ENCODE measurements at regions not wholly inside any gene's neighbourhood (a gene's known extent, or its start where the extent isn't known, plus 50 kb on each side); places are given as distances from the start of the nearest gene placed in this dataset.

DNA sequence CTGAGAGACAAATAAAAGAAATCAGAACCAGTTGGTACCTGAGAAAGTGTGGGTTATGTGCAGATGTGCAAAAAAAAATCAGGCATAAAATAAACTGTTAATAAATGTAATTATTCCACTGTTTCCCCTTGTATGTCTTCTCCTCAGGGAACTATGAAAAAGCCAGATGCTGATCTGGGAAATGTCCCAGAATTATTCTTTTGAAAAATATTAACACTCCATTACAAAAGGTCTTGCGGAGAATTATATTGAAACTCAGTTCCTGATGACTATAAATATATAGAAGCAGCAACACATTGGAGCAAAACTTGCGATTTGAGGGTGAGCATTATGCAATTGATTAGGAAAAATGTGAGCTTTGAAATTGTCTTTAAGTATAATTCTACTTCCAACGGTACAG is 433.3 kb upstream of the KLF12 start:
- H3K36me3 ChIP-seq (ENCODE audit: low read length), result no peaks in the 10 kb centered on the region
- no peaks in the 10 kb centered on the region for H3K9me3 ChIP-seq (ENCODE audit: insufficient read depth, low read length)
- no peak overlapping the region for H3K27ac ChIP-seq (ENCODE audit: low read depth, low read length)
- no peak overlapping the region for H3K4me2 ChIP-seq (ENCODE audit: low read depth, low read length, poor library complexity, severe bottlenecking)
- no peaks in the 10 kb centered on the region for H3K79me2 ChIP-seq (ENCODE audit: insufficient read depth, low read length)
- H3F3A ChIP-seq (ENCODE audit: insufficient read depth), result no peaks in the 10 kb centered on the region
- H3K9me2 ChIP-seq (replicated peaks; ENCODE audit: insufficient read depth, low read length), result 0 out of 2 replicates have a peak, but pooled peaks cover 3% of the 10 kb centered on the region
- H3K27me3 ChIP-seq (ENCODE audit: low read length), result no peaks in the 10 kb centered on the region
- TF ChIP-seq EZH2phosphoT487 (conservative IDR thresholded peaks at IDR 0.05; ENCODE audit: low read length), result no peak
- TF ChIP-seq, protein P1, sequence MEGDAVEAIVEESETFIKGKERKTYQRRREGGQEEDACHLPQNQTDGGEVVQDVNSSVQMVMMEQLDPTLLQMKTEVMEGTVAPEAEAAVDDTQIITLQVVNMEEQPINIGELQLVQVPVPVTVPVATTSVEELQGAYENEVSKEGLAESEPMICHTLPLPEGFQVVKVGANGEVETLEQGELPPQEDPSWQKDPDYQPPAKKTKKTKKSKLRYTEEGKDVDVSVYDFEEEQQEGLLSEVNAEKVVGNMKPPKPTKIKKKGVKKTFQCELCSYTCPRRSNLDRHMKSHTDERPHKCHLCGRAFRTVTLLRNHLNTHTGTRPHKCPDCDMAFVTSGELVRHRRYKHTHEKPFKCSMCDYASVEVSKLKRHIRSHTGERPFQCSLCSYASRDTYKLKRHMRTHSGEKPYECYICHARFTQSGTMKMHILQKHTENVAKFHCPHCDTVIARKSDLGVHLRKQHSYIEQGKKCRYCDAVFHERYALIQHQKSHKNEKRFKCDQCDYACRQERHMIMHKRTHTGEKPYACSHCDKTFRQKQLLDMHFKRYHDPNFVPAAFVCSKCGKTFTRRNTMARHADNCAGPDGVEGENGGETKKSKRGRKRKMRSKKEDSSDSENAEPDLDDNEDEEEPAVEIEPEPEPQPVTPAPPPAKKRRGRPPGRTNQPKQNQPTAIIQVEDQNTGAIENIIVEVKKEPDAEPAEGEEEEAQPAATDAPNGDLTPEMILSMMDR (IDR thresholded peaks at IDR 0.05; ENCODE audit: insufficient read depth, low read length, poor library complexity, severe bottlenecking), result no peak
- no peaks in the 10 kb centered on the region for H4K20me1 ChIP-seq (ENCODE audit: low read depth, low read length)
- H2AFZ ChIP-seq (ENCODE audit: low read depth, low read length, severe bottlenecking), result no peak overlapping the region
- H3K9ac ChIP-seq (ENCODE audit: low read length), result no peak overlapping the region
- no peak overlapping the region for H3K4me3 ChIP-seq (ENCODE audit: insufficient read depth, low read length, poor library complexity, severe bottlenecking)

- H2AFZ ChIP-seq (ENCODE audit: low read depth, low read length, severe bottlenecking), result no peak overlapping the region
- 0 out of 2 replicates have a peak, but pooled peaks cover 3% of the 10 kb centered on the region for H3K9me2 ChIP-seq (replicated peaks; ENCODE audit: insufficient read depth, low read length)
- no peak overlapping the region for H3K4me2 ChIP-seq (ENCODE audit: low read depth, low read length, poor library complexity, severe bottlenecking)
- no peaks in the 10 kb centered on the region for H3K9me3 ChIP-seq (ENCODE audit: insufficient read depth, low read length)
- no peaks in the 10 kb centered on the region for H3K27me3 ChIP-seq (ENCODE audit: low read length)
- H3F3A ChIP-seq (ENCODE audit: insufficient read depth), result no peaks in the 10 kb centered on the region
- no peak overlapping the region for H3K27ac ChIP-seq (ENCODE audit: low read depth, low read length)
- TF ChIP-seq, protein P1 (IDR thresholded peaks at IDR 0.05; ENCODE audit: insufficient read depth, low read length, poor library complexity, severe bottlenecking), result no peak
- no peak for TF ChIP-seq EZH2phosphoT487 (conservative IDR thresholded peaks at IDR 0.05; ENCODE audit: low read length)
- no peaks in the 10 kb centered on the region for H4K20me1 ChIP-seq (ENCODE audit: low read depth, low read length)
- no peak overlapping the region for H3K9ac ChIP-seq (ENCODE audit: low read length)
- H3K79me2 ChIP-seq (ENCODE audit: insufficient read depth, low read length), result no peaks in the 10 kb centered on the region
- no peak overlapping the region for H3K4me3 ChIP-seq (ENCODE audit: insufficient read depth, low read length, poor library complexity, severe bottlenecking)
- no peaks in the 10 kb centered on the region for H3K36me3 ChIP-seq (ENCODE audit: low read length)
Measured at GRCh38 chr13:74562381-74562780, 428.2 kb upstream of the KLF12 start.

DNA sequence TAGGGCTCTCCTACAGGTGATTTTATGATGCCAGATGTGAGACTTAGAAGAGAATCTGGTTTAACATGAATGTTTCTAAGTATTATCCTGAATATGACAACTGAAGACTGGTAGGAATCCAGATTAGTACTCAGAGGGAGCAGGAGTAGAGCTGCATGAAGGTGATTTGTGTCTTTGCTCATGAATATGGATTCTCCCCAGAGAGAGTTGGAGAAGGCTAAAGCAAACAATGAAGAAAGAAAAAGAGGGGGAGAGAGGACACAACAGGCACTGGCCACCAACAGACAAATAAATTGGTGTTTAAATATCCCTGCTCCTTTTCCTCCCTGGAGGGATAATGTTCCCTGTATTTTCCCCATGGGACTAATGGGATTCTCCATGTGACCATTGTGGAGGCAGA is 427.0 kb upstream of the KLF12 start:
- no peaks in the 10 kb centered on the region for H4K20me1 ChIP-seq (ENCODE audit: low read depth, low read length)
- H3K9me2 ChIP-seq (replicated peaks; ENCODE audit: insufficient read depth, low read length), result 0 out of 2 replicates have a peak, but pooled peaks cover 1% of the 10 kb centered on the region
- H2AFZ ChIP-seq (ENCODE audit: low read depth, low read length, severe bottlenecking), result no peak overlapping the region
- no peak overlapping the region for H3K27ac ChIP-seq (ENCODE audit: low read depth, low read length)
- no peaks in the 10 kb centered on the region for H3K9me3 ChIP-seq (ENCODE audit: insufficient read depth, low read length)
- no peaks in the 10 kb centered on the region for H3K36me3 ChIP-seq (ENCODE audit: low read length)
- no peaks in the 10 kb centered on the region for H3K27me3 ChIP-seq (ENCODE audit: low read length)
- H3K4me2 ChIP-seq (ENCODE audit: low read depth, low read length, poor library complexity, severe bottlenecking), result no peak overlapping the region
- H3K4me3 ChIP-seq (ENCODE audit: insufficient read depth, low read length, poor library complexity, severe bottlenecking), result no peak overlapping the region
- TF ChIP-seq, protein P1 (IDR thresholded peaks at IDR 0.05; ENCODE audit: insufficient read depth, low read length, poor library complexity, severe bottlenecking), result no peak
- TF ChIP-seq EZH2phosphoT487 (conservative IDR thresholded peaks at IDR 0.05; ENCODE audit: low read length), result no peak
- H3K9ac ChIP-seq (ENCODE audit: low read length), result no peak overlapping the region
- no peaks in the 10 kb centered on the region for H3F3A ChIP-seq (ENCODE audit: insufficient read depth)
- no peaks in the 10 kb centered on the region for H3K79me2 ChIP-seq (ENCODE audit: insufficient read depth, low read length)

Data from SU-DHL-6 (cell line).